HG02571 (cell line): ENCODE measurements at regions not wholly inside any gene's neighbourhood (a gene's known extent, or its start where the extent isn't known, plus 50 kb on each side); places are given as distances from the start of the nearest gene placed in this dataset.

Source experiments
- ATAC-seq: cut with Tn5 transposase; IDR thresholded peaks from one replicate; pipeline ENCODE4 v1.9.1; 2021; ENCODE audit warnings: mild to moderate bottlenecking, moderate library complexity; ENCODE audit not compliant: unreplicated experiment

DNA sequence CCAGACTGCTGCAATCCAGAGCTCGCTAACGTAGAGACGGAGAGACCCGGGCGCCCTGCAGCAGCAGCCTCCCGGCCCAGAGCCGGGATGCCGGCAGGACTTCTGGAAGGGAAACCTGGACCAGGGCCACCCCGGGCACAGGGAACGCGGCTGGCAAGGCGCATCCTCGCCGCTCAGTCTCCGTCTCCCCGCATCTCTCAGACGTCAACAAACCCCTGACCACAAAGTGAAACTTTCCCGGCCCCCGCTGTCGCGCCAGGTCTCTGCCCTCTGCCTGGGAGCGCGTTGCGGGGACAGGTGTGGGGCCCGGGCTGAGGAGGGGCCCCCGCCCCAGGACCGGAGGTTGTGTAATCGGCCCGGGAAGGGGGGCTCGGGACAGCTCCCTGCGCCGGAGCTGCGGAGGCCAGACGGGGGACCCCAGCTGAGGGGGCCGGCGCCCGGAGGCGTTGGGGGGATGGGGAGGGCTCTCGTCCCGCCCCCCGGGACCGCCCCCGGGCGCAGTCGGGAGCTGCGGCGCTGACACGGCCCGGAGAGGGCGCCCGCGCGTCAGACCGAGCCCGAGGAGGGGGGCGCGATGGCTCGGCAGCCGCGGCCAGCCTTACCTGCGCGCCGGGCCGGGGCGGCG lies 116.6 kb upstream of the HIVEP3 start:
- peak; percentile 64 for ATAC-seq

DNA sequence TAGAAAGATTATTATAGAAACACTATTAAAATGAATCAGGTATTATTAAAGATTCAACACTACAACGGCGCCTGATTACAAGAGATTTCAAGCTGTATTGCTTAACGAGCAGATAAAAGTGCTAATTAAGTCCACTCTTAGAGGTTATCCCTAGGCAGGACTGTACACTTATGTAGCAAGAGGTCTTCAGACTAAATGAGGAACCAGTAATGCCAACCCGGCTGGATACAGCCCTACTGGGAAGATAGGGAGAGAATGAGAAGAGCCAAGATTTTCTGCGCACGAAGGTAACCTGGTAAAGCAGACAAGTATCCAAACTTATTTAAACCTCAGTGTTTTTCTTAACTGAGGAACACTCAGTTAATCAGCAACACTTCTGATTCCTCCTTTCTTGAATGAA lies 115.7 kb upstream of the HIVEP3 start:
- ATAC-seq = no peak

DNA sequence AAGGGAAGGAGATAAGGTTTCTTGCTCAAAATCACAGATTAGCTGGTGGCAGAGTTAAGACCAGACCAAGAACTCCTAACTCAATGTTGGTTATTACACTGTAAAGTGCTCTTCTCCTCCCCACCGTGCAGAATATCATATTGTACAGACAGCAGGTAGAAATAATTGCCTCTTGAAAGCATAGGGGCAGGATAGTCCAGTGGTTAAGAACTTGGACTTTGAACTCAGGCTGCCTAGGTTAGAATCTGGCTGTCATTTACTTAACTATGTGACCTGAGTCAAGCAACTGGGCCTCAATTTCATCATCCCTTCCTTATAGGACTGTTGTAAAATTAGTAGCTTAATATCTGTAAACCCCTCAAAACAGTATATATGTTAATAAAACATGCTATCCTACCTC lies 114.9 kb upstream of the HIVEP3 start:
- no peak for ATAC-seq

DNA sequence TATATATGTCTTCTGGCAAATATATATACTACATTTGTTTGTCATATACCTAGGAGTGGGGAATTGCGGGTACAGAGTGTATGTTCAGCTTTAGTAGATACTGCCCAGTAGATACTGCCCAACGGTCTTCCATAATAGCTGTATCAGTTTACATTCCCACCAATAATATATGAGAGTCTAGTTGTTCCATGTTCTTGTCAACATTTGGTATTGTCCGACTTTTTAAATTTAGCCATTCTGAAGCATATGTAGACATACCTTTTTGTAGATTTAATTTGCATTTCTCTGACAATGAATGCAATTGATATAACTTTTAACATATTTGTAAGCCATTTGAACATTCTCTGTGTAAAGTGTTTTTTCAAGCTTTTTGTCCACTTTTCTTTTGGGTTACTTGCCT lies 99.0 kb upstream of the HIVEP3 start:
- ATAC-seq = no peak

DNA sequence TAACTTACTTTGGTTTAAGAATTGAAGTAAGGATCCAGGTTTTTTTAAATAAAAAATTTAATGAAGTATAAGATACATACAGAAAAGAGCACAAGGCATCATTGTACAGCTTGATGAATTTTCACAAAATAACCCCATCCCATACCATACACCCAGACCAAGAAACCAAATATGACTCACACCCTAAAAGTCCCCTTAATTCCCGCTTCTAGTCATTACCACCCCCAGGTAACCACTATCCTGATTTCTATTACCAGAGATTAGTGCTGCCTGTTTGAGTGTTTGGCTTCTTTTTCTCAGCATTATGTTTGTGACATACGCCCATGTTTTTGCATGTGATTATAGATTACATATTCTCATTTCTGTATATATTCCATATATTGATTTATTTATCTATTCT lies 98.5 kb upstream of the HIVEP3 start:
- ATAC-seq = no peak

DNA sequence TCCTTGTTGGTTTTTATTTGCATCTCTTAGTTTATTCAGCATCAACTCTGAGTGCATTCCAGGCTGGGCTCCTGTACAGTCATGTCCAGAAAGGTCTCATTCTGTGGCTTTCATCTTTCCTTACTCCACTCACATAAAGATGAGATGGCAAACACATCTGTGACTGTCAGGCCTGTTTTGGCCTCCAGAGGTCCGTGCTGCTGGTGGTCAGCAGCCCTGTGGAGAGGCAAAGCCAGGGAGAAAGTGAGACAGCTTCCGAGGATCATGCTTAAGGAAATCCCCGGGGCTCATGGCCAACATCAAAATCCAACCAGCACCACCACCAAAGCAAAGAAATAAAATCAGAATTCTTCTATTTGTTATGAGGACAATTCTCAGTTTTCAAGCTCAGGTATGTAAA lies 96.1 kb upstream of the HIVEP3 start:
- ATAC-seq = no peak

DNA sequence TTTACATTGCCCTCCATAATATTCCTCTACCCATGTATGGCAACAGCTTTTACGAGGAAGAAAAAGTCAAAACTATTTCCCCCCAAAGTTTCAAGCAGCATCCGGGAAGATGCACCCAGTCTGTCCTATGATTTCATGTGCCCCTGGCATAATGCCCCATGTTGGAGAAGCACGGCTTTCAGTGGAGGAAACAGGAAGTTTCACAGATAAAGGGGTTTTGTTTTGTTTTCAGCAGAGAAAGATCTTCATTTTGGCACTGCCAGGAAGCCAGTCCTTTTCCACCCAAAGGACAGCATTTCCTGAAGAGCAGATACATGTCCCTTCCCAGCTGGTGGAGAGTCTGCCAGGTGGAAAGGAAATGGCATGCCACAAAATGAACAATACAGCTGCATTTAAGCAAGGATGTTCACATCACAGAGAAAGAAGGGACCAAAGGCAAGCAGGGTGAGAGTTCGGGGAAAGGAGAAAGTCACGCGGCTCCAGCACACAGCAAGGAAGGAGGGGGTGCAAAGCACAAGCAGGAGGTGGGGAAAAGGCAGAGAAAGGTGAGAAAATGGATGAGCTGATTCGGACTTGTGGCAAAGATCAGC lies 95.3 kb upstream of the HIVEP3 start:
- ATAC-seq = no peak

DNA sequence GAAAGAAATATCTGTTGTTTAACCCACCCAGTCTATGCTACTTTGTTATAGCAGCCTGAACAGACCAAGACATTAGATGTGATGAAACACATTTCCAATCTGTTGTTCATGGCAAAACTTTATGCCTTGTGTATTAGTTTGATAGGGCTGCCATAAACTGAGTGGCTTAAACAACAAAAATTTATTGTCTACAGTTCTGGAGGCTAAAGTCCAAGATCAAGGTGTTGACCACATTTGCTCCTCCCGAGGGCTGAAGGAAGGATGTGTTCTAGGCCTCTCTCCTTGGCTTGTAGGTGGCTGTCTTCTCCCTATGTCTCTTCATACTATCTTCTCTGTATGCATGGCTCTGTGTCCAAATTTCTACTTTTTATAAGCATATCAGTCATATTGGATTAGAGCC lies 94.1 kb upstream of the HIVEP3 start:
- no peak for ATAC-seq

DNA sequence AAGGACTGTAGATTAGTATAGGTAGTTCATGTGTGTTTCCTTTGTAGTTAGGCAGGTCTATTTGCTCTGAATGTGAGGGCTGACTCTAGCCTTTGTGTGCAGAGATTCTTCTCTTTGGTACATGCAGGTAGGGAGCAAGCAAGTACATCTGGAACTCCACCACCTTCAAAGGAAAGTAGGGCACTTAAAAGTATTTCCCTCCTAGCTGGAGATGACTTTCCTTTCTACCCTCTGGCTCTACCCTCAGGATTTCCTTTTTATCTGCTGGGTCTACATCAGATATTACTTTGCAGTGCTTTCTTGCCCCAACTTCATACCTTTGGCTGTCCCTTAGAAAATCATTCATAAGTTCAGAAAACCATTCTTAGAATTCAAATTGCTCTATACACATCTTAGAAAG lies 91.7 kb upstream of the HIVEP3 start:
- no peak for ATAC-seq

DNA sequence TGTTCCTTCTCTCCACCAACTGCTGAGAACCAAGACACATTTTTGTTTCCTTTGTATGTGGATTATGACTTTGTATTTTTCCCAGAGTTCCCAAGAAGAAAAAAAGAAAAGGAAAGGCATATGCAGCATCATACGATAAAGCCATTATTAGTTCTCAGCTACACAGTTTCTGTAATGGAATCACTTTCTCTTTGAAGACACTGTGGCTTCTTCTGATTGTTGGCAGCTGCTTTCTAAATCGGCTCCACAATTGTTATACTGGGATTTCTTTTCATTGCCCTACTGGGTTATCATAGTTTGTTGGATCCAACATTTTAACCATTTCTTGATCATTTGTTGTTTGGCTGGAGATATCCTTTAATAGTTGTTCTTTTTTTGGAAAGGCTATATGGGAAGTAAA lies 89.5 kb upstream of the HIVEP3 start:
- no peak for ATAC-seq

DNA sequence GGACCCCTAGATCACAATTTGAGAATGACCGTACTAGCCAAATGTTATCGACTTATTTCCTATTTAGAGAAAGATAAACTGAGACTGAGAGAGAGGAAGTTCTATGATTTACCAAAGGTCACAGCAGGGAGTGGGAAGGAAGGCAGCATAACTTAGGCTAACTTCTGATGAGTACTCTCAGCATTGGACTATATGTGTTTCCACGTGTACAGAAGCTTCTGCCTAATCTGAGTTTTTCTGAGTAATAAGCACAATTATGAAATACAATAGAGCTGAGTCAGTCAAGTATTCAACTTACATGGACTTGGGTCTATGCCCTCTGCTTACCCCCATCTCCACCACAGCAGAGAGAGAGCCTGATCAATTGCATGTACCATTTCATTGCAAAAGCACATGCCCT lies 88.1 kb upstream of the HIVEP3 start:
- no peak for ATAC-seq

DNA sequence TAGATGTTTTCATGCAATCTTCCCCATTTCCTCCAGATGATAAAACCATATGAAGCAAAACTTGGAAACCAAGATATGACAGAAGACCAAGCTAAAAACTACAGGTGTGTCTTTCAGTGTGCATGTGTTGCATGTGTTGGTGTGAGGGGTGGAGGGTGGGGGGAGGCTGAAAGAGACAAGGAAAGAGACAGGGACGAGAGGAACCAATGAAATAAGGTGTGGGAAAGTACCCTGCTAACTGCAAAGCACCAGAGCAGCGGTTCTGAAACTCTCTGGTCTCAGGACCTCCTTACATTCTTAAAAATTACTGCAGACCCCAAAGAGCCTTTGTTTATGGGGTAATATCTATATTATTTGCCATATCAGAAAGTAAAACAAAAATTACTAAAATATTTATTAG lies 87.4 kb upstream of the HIVEP3 start:
- no peak for ATAC-seq

DNA sequence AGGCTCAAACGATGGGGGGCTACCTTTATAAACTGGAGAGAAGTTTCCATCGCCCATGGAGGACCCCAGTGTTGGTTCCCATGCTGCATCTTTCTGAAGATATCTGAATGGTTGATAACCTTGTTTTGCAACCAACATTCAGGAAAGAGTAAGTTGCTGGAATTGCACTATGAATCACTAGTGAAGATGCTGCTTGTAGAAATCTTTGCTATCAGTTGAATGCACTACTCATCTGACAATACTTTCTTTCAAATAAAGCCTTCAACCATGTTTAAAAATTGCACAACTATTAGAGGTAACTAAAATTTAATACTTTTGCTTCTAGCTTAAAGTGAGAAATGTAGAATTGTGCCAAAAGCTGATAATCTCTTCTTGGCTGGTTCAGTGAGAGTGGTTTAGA lies 86.8 kb upstream of the HIVEP3 start:
- no peak for ATAC-seq

DNA sequence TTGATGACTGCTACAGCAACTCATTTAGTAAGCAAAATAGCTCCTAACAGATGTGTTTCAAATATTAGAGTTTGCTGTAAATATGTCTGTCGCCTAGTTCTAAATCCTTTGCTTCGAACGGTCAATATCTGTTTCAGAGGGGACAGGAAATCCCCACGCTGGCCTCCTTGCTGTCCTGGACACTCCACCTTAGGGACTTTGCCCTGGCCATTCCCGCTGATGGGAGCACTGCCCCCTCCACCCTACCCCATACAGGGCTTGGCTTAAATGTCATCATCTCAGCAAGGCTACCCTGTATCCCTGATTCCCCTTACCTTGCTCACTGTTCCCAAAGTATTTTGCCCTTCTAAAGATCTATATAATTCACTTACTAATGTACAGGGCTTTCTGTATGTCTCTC lies 86.1 kb upstream of the HIVEP3 start:
- no peak for ATAC-seq

DNA sequence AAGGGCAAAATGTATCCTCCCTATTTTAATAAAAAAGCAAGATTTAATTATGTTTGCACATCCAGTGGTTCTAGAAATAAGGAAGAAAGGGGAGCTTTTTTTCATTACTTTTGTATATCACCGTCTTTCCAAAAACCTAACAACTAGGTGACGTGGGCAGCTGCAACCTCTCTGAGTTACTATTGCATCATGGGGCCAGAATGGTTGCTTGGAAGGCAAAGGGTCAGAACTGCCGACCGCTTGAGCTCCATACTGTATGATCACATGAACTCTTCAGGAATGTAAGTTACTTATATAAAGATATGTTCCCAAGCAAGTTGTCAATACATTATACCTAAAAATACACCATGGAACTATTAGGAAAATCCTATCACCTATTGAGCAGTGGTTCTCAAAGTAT lies 85.6 kb upstream of the HIVEP3 start:
- no peak for ATAC-seq

DNA sequence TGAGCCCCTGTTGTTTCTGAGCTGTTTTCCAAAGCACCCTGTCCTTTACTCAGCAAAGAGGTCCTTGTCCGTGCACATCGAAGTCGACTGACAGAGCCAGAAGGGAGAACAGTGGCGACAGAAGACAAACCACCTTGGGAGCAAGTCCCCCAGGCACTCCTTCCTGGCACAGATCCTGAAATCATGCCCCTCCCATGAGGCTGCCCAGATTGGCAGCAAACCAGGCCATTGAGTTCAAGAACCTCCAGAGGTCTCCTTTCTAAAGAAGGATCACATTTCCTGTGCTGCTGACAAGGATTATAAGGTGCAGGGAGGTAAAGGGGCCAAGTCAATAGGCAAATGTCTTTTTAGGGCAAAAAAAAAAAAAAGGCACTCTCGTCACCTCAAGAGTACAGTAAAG lies 84.7 kb upstream of the HIVEP3 start:
- ATAC-seq = no peak

DNA sequence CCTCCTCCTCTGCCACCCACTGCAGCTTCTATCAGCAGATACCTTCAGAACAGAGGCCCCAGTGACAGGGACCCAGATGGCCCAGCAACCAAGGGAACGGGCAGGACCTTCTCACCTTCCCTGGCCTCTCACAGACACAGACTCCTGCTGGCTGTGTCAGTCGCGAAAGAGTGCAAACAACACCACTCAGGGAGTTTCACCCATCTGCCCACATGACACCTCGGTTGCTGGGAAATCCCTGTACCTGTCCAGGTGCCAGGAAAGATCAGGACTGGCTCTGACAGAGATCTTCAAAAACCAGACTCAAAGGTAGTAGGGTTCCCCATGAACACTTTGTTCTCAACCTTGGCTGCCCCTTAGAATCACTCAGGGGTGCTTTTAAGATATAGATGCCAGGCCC lies 83.5 kb upstream of the HIVEP3 start:
- ATAC-seq = no peak

DNA sequence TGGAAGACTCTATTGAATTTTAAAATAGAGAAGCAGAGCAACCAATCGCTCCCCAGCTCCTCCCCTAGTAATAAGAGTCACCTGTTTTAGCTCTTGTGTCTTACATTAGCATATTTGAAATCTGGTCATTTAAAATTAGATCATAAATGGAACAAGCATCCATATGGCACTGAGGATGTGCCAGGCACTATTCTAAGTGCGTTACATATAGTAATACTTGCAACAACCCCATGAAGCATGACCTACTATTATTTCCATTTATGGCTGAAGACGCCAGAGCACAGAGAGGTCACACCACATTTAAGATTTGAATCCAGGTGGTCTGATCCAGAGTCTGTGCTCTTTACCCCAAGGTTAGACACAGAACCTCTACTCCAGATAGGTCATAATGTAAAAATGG lies 82.0 kb upstream of the HIVEP3 start:
- no peak for ATAC-seq

DNA sequence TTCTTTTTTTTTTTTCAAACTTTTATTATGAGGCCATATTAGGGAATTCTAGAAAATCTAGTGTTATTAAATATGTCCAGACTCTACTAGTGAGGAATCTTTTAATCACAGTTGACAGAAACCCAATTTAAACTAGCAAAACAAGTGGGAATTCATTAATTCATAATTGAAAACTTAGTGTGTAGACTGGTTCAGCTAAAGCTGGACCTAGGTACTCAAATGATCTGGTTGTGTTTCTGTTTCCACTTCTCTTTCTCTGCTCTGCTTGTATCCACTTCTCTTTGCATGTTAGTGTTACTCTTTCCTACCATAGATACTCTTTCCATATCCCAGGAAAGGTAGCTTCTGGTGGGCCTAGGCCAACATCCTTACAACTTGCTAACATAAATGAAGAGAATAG lies 81.2 kb upstream of the HIVEP3 start:
- no peak for ATAC-seq

DNA sequence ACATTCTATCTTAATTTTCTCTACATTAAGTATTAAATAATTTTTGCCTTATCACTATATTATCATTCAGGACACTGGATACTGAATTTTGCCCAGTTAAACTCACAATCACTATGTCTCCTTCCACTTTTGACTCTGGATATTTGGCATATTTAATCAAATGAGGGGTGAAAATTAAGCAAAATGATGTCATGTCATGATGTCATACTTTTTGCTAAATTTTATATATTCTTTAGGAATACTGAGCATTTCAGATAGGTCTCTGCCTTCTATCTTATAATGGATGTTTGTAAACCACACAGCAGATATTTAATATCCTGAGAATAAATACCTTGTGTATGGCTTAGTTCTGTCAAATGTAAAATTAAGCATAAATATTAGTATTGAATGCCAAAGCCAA lies 79.5 kb upstream of the HIVEP3 start:
- ATAC-seq = no peak

DNA sequence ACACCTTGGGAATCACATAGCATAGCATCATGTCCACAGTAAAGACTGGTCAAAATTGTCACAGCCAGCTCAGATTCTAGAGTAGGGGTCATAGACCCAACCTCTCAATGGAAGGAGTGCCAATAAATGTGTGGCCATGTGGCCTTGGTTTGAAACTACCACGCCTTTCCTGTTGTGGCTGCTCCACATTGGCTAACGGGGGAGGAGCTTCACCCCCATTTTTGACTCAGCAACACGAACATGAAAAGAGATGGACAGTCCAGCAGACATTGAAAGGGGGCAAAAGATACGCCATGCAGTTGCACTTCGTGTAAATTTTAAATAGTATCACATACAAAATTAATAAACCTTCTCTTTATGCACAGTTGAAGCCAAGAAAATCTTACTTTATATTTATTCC lies 78.4 kb upstream of the HIVEP3 start:
- no peak for ATAC-seq

DNA sequence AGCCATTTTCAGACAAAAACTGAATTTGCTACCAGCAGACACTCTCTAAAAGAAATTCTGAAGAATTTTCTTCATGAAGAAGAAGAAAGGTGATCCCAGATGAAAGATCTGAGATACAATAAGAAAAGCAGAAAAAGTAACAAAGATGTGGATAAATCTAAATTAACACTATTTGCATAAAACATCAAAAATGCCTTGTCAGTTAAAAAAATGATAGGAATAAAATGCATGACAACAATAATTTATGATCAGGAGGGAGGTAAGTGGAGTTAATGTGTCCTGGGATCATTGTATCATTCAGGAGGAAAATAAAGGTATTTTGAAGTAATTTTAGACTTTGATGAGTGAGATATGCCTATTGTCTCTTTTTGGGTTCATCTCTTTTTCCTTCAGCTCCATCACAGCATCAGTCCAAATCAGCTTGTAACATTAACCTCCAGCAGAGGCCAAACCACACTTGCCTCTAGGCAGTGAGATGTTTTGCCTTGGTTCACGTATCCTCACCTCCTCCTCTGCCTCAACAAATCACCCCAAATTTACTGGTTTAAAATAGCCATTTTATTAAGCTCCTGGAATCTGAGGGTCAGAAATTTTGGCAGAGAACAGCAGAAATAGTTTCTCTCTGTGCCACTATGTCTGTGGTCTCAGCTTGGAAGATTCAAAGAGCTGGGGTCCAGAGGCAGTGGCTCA lies 76.9 kb upstream of the HIVEP3 start:
- no peak for ATAC-seq
